NCI-H1417 treated with DMSO at 0.1 percent for 48 hours (cell line): ENCODE measurements at regions not wholly inside any gene's neighbourhood (a gene's known extent, or its start where the extent isn't known, plus 50 kb on each side); places are given as distances from the start of the nearest gene placed in this dataset.
A peak's percentile ranks its signal among the peaks of the same experiment; 100 is the strongest.
"Not testable (repeated sequence)": the region's sequence is repeated elsewhere in the genome, so short reads cannot be mapped to it uniquely, and the experiment has no call there.

Experiments used
- DNase-seq: peaks from one replicate; lab custom pipeline; 2025; lab: John Stamatoyannopoulos, UW

- no peak for DNase-seq
Measured at GRCh38 chr7:113301141-113301540, 182.8 kb upstream of the SMIM30 start.

- DNase-seq: no peak
Measured at GRCh38 chr7:113299748-113300147, 181.4 kb upstream of the SMIM30 start.

GRCh38 chr7:113298501-113298900 is 180.1 kb upstream of the SMIM30 start:
- no peak for DNase-seq

- no peak for DNase-seq
Measured at GRCh38 chr7:113294750-113295149, 176.4 kb upstream of the SMIM30 start.

GRCh38 chr7:113292105-113292504 is 173.8 kb upstream of the SMIM30 start:
- no peak for DNase-seq

- no peak for DNase-seq
Measured at GRCh38 chr7:113291058-113291457, 172.7 kb upstream of the SMIM30 start.

GRCh38 chr7:113289140-113289740 is 170.9 kb upstream of the SMIM30 start:
- DNase-seq: no peak

- no peak for DNase-seq
Measured at GRCh38 chr7:113285411-113285810, 167.1 kb upstream of the SMIM30 start.

- no peak for DNase-seq
Measured at GRCh38 chr7:113283861-113284260, 165.5 kb upstream of the SMIM30 start.

GRCh38 chr7:113282875-113283274 is 164.5 kb upstream of the SMIM30 start:
- no peak for DNase-seq

GRCh38 chr7:113281223-113281622 is 162.9 kb upstream of the SMIM30 start:
- DNase-seq: no peak

- DNase-seq: no peak
Measured at GRCh38 chr7:113279256-113279655, 160.9 kb upstream of the SMIM30 start.

GRCh38 chr7:113270790-113271189 is 152.4 kb upstream of the SMIM30 start:
- no peak for DNase-seq

- not testable (repeated sequence) for DNase-seq
Measured at GRCh38 chr7:113269592-113269991, 151.2 kb upstream of the SMIM30 start.

GRCh38 chr7:113268757-113269156 is 150.4 kb upstream of the SMIM30 start:
- no peak for DNase-seq

GRCh38 chr7:113267885-113268284 is 149.5 kb upstream of the SMIM30 start:
- no peak for DNase-seq

- no peak for DNase-seq
Measured at GRCh38 chr7:113267271-113267670, 148.9 kb upstream of the SMIM30 start.

- DNase-seq: peak; percentile 53
Measured at GRCh38 chr7:113263749-113264148, 145.4 kb upstream of the SMIM30 start.

- DNase-seq: not testable (repeated sequence)
Measured at GRCh38 chr7:113263215-113263742, 144.9 kb upstream of the SMIM30 start.

GRCh38 chr7:113256883-113257531 is 138.7 kb upstream of the SMIM30 start:
- no peak for DNase-seq

GRCh38 chr7:113247198-113247597 is 128.8 kb upstream of the SMIM30 start:
- no peak for DNase-seq

GRCh38 chr7:113246738-113247137 is 128.4 kb upstream of the SMIM30 start:
- DNase-seq: no peak

- DNase-seq: no peak
Measured at GRCh38 chr7:113232885-113233284, 114.5 kb upstream of the SMIM30 start.

GRCh38 chr7:113230691-113231090 is 112.3 kb upstream of the SMIM30 start:
- no peak for DNase-seq
